ENCODE measurements at regions not wholly inside any gene's neighbourhood (a gene's known extent, or its start where the extent isn't known, plus 50 kb on each side); places are given as distances from the start of the nearest gene placed in this dataset.

DNA sequence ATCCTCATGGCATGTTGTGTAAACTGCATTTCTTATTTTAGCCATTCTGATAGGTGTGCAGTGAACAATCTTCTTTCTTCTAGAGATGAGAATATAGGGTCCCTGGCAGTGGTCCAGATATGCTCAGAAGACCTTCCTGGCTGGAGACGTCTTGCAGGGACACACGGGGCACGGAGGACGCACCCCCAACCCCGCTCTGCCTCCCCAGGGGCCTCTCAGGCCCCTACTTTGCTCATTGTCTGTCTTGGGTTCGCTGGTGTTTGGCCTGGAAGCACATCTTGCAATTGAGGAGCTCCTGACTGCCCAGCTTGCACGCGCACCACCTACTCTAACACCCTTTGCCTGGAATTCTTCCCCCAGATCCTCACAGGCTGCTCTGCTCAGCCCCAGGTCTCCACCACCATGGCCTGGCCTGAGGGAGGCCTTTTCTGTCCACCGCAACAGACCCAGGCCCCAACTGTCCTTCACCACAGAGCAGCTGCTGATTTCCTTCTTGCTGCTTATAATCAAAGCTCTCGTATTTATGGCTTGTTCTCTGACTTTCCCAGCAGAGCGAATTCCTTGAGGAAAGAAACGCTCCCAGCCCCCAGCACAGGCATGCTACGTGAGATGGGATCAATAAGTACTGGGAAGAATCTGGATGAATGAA, 295.9 kb upstream of the HDAC4 start:
- no peak for DNase-seq
- Mint-ChIP-seq H3K36me3 (ENCODE audit: low read depth) (peaks cover 5% of the 10 kb centered on the region; the same call in 1 of the 2 replicates), H3K4me1 (ENCODE audit: low read depth) (no peaks in the 10 kb centered on the region), H3K27me3 (ENCODE audit: insufficient read depth) (peaks cover 3% of the 10 kb centered on the region; the same call in 1 of the 2 replicates), H3K9me3 (peaks cover 22% of the 10 kb centered on the region), H3K27ac (no peak overlapping the region), H3K4me3 (no peak overlapping the region)
- TF ChIP-seq, protein P1, sequence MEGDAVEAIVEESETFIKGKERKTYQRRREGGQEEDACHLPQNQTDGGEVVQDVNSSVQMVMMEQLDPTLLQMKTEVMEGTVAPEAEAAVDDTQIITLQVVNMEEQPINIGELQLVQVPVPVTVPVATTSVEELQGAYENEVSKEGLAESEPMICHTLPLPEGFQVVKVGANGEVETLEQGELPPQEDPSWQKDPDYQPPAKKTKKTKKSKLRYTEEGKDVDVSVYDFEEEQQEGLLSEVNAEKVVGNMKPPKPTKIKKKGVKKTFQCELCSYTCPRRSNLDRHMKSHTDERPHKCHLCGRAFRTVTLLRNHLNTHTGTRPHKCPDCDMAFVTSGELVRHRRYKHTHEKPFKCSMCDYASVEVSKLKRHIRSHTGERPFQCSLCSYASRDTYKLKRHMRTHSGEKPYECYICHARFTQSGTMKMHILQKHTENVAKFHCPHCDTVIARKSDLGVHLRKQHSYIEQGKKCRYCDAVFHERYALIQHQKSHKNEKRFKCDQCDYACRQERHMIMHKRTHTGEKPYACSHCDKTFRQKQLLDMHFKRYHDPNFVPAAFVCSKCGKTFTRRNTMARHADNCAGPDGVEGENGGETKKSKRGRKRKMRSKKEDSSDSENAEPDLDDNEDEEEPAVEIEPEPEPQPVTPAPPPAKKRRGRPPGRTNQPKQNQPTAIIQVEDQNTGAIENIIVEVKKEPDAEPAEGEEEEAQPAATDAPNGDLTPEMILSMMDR (IDR thresholded peaks at IDR 0.05): no peak

DNA sequence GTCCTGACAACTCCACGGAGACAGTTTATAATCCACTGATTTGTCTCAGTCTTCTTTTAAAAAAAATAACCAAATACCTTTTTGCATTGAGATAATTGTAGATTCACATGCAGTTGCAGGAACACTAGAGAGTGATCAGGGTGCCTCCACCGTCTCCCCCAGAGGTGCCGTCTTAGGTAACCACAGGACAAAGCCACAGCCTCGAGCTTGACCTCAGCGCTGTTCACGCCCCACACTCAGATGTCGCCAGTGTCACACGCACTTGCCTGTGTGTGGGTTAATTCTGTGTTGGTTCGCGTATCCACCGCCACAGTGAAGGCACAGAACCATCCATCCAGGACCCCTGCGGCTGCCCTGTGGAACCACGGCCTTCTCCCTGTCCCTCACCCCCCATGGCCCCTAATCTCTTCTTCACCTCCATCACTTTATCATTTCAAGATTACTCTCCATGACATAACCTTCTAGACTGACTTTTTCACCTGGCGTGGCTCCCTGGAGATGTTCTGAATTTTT, 295.0 kb upstream of the HDAC4 start:
- no peaks in the 10 kb centered on the region for H3K4me1 Mint-ChIP-seq (ENCODE audit: low read depth)
- H3K4me3 Mint-ChIP-seq: no peak overlapping the region
- H3K36me3 Mint-ChIP-seq (ENCODE audit: low read depth): peaks cover 5% of the 10 kb centered on the region; the same call in 1 of the 2 replicates
- TF ChIP-seq, protein P1 (IDR thresholded peaks at IDR 0.05): no peak
- no peak for DNase-seq
- peaks cover 22% of the 10 kb centered on the region for H3K9me3 Mint-ChIP-seq
- no peak overlapping the region for H3K27ac Mint-ChIP-seq
- H3K27me3 Mint-ChIP-seq (ENCODE audit: insufficient read depth): peaks cover 3% of the 10 kb centered on the region; the same call in 1 of the 2 replicates

DNA sequence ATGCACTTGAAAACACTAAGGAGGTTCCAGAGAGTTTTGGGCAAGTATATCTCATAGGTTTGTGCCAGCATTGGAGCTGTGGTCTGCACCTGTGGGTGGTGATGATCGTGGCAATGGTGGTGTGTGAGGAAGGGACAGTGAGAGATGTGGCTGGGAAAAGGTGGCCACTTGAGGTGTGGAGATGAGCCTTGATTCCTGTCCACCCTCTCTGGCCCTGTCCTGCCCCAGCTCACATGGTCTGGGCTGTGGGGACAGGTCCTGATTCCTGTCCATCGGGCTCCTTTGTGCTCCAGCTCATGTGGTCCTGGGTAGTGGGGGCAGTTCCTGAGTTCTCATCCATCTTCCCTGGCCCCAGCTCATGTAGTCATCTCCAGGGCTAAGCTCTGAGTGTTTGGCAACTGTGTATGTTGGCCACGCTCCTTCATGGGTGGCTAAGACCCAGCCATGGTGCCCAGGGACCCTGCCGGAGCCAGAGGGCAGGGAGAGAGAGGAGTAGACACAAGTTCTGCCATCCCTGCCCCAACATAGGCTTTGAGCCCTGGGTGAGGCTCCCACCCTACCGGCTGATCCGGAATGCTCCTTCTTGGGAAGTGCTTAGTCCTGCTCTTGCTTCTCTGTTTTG, 294.4 kb upstream of the HDAC4 start:
- no peak for DNase-seq
- no peak overlapping the region for H3K4me3 Mint-ChIP-seq
- no peak overlapping the region for H3K27ac Mint-ChIP-seq
- H3K36me3 Mint-ChIP-seq (ENCODE audit: low read depth): peaks cover 5% of the 10 kb centered on the region; the same call in 1 of the 2 replicates
- TF ChIP-seq, protein P1 (IDR thresholded peaks at IDR 0.05): no peak
- peaks cover 22% of the 10 kb centered on the region for H3K9me3 Mint-ChIP-seq
- peaks cover 3% of the 10 kb centered on the region; the same call in 1 of the 2 replicates for H3K27me3 Mint-ChIP-seq (ENCODE audit: insufficient read depth)
- no peaks in the 10 kb centered on the region for H3K4me1 Mint-ChIP-seq (ENCODE audit: low read depth)

DNA sequence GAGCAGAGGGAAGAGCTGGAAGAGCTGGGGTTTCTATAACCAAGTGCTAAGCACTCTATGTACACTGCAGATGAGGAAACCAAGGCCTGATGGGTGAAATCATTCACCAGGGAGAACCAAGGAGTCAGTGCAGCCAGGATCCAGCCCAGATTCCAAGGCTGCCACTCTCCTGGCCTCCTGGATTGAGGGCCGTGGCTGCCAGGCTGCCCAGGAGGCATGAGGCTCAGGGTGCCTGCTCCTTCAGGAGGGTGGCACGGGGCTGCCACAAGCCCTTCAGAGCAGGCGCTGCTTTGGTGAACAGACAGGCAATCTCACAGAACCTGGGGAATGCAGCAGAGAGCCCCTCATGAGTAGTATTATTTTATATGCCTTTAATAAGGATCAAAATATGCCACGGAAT, 293.7 kb upstream of the HDAC4 start:
- no peaks in the 10 kb centered on the region for H3K4me1 Mint-ChIP-seq (ENCODE audit: low read depth)
- peaks cover 3% of the 10 kb centered on the region; the same call in 1 of the 2 replicates for H3K27me3 Mint-ChIP-seq (ENCODE audit: insufficient read depth)
- peaks cover 22% of the 10 kb centered on the region for H3K9me3 Mint-ChIP-seq
- H3K36me3 Mint-ChIP-seq (ENCODE audit: low read depth): peaks cover 5% of the 10 kb centered on the region; the same call in 1 of the 2 replicates
- DNase-seq: no peak
- H3K4me3 Mint-ChIP-seq: no peak overlapping the region
- no peak overlapping the region for H3K27ac Mint-ChIP-seq
- TF ChIP-seq, protein P1 (IDR thresholded peaks at IDR 0.05): no peak

DNA sequence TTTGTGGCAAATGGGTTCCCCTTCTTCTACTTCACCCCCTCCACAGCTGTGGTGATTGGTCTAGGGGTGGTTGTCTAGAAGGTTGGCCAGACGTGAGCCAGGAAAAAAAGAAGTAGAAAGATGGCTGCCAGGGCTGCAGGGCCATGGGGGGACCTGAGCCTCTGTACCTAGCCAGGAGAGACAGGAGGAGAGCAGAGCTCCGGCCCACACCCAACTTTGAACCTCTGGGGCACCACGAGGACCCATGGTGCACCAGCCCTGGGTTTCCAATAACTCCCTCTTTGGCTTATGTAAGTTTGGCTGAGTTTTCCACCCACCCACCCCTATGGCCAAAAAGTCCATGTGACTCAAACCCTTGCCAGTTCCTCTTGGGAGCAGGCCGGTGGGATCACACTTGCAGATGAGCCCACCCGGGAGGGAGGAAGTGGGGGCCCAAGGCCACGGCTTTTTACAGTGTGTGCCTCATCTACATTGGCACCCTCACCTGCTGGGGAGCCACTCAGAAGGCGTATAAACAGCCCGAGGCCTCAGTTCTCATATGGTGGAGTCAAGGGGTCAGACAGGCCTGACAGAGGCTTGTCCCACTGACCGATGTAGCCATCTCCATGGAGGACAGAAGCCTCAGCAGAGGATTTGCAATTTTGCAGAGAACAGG, 293.1 kb upstream of the HDAC4 start:
- TF ChIP-seq, protein P1 (IDR thresholded peaks at IDR 0.05): no peak
- no peak for DNase-seq
- H3K36me3 Mint-ChIP-seq (ENCODE audit: low read depth): peaks cover 5% of the 10 kb centered on the region; the same call in 1 of the 2 replicates
- H3K9me3 Mint-ChIP-seq: peaks cover 22% of the 10 kb centered on the region
- H3K27ac Mint-ChIP-seq: no peak overlapping the region
- no peaks in the 10 kb centered on the region for H3K4me1 Mint-ChIP-seq (ENCODE audit: low read depth)
- no peak overlapping the region for H3K4me3 Mint-ChIP-seq
- peaks cover 3% of the 10 kb centered on the region; the same call in 1 of the 2 replicates for H3K27me3 Mint-ChIP-seq (ENCODE audit: insufficient read depth)

Data from HFFc6 (cell line).